BLaER1 (cell line): ENCODE measurements at regions not wholly inside any gene's neighbourhood (a gene's known extent, or its start where the extent isn't known, plus 50 kb on each side); places are given as distances from the start of the nearest gene placed in this dataset.

Experiments
- H3K27ac ChIP-seq: shearing (Covaris generic); formaldehyde crosslinking; 2 replicates; pipeline ENCODE4 v1.8.1; 2022
- H3K27me3 ChIP-seq: shearing (Covaris generic); formaldehyde crosslinking; 2 replicates; pipeline ENCODE4 v1.8.1; 2022
- H3K36me3 ChIP-seq: shearing (Covaris generic); formaldehyde crosslinking; 2 replicates; pipeline ENCODE4 v1.8.1; 2022
- H3K4me1 ChIP-seq: shearing (Covaris generic); formaldehyde crosslinking; 2 replicates; pipeline ENCODE4 v1.8.1; 2022
- H3K4me2 ChIP-seq: shearing (Covaris generic); formaldehyde crosslinking; 2 replicates; pipeline ENCODE4 v1.8.1; 2022
- H3K4me3 ChIP-seq: shearing (Covaris generic); formaldehyde crosslinking; 2 replicates; pipeline ENCODE4 v1.8.1; 2022
- H3K9ac ChIP-seq: shearing (Covaris generic); formaldehyde crosslinking; 2 replicates; pipeline ENCODE4 v1.8.1; 2022
- H3K9me3 ChIP-seq: shearing (Covaris generic); formaldehyde crosslinking; 2 replicates; pipeline ENCODE4 v1.8.1; 2022
- H4K20me1 ChIP-seq: shearing (Covaris generic); formaldehyde crosslinking; 2 replicates; pipeline ENCODE4 v1.8.1; 2022
- Cebpa-rat ChIP-seq: shearing (Covaris generic); IDR thresholded peaks from 2 replicates; pipeline ENCODE4 v1.8.1; 2022

DNA sequence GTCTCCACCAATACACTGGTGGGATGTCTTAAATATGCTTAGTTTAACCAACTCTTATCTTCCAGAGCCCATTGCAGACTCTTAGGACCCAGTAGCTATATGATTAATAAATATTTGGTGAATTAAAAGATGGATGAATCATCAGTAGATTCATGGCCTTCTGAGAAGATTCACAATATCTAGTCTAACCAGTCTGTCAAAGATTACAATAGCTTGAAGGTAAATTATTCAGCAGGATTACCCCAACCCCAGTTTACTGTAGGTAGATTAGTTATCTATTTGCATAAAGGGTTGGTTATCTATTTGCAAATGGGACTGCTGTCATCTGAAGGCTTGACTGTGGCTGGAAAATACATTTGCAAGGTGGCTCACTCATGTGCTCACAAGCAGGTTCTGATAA, 239.4 kb upstream of the THRB start:
- Histone ChIP-seq H3K4me3 (no peak overlapping the region), H3K9ac (no peak overlapping the region), H3K27ac (no peak overlapping the region), H3K4me1 (no peaks in the 10 kb centered on the region), H3K4me2 (no peak overlapping the region), H3K27me3 (no peaks in the 10 kb centered on the region), H3K36me3 (no peaks in the 10 kb centered on the region), H3K9me3 (peaks cover 6% of the 10 kb centered on the region; the same call in 1 of the 2 replicates), H4K20me1 (no peaks in the 10 kb centered on the region)
- no peak for TF ChIP-seq Cebpa-rat

DNA sequence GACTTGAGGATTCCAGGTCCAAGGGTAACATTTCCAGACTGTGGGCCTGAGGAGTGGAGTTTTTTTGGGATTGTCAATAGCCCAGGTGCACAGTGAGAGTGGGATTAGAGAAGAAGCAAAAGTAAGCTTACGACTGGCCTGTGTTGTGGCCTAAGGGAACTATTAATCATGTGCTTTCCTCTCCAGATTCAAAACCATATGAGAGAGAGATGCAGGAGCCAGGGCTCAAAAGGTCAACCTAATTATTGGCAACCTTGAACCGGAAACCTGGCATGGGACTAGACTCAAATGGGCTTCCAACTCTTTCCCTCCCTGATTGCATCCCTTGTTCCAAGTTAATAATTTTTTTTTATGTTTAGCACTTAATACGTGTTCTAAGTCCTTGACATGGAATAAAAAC, 242.1 kb upstream of the THRB start:
- Histone ChIP-seq H3K4me1 (no peaks in the 10 kb centered on the region), H3K9me3 (peaks cover 6% of the 10 kb centered on the region; the same call in 1 of the 2 replicates), H3K9ac (no peak overlapping the region), H3K4me2 (no peak overlapping the region), H3K4me3 (no peak overlapping the region), H4K20me1 (no peaks in the 10 kb centered on the region), H3K27me3 (no peaks in the 10 kb centered on the region), H3K36me3 (no peaks in the 10 kb centered on the region), H3K27ac (no peak overlapping the region)
- TF ChIP-seq Cebpa-rat = no peak

DNA sequence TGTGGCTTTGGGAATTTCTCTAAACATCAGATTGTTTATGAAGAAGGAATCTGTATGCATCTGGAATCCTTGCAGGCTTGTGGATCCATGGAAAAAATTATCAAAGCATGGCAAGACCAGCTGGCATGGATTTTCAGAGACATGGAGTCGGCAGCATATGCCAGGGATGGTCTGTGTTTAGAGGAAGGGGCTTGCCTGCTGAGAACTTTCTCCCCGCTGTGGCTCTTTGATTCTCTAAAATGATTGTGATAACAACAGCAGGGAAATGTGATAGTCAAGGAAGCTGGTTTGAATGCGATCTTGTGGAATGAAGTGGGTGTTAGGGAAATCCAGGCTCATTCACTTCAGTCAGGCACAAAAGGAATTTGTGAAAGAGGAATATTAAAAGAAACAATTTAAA, 245.7 kb upstream of the THRB start:
- no peaks in the 10 kb centered on the region for H3K27me3 ChIP-seq
- H4K20me1 ChIP-seq = no peaks in the 10 kb centered on the region
- no peak for TF ChIP-seq Cebpa-rat
- H3K4me3 ChIP-seq = no peak overlapping the region
- H3K4me1 ChIP-seq = no peaks in the 10 kb centered on the region
- no peak overlapping the region for H3K27ac ChIP-seq
- H3K4me2 ChIP-seq = no peak overlapping the region
- H3K36me3 ChIP-seq = no peaks in the 10 kb centered on the region
- no peak overlapping the region for H3K9ac ChIP-seq
- no peaks in the 10 kb centered on the region for H3K9me3 ChIP-seq

DNA sequence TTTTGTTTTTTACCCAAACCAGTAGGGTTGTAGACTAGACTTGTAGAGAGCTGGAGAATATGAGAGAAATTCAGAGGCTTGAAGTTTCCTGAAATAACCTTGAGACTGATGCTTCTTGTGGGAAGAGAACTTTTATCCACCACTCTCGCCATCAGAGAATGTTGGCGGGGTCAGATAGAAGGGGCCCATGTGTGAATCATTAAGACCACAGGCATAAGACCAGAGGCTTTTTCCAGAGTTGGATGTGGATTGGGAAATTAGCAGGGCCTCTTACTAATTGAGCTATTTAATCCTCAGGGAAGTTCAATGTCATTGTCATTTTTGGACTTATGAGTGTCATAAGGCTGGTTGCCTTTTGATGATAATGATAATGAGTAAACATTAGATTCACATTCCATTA, 246.9 kb upstream of the THRB start:
- no peaks in the 10 kb centered on the region for H3K36me3 ChIP-seq
- H4K20me1 ChIP-seq = no peaks in the 10 kb centered on the region
- no peaks in the 10 kb centered on the region for H3K9me3 ChIP-seq
- no peak overlapping the region for H3K4me2 ChIP-seq
- no peaks in the 10 kb centered on the region for H3K4me1 ChIP-seq
- no peak overlapping the region for H3K9ac ChIP-seq
- no peak overlapping the region for H3K27ac ChIP-seq
- TF ChIP-seq Cebpa-rat = no peak
- no peak overlapping the region for H3K4me3 ChIP-seq
- H3K27me3 ChIP-seq = no peaks in the 10 kb centered on the region

DNA sequence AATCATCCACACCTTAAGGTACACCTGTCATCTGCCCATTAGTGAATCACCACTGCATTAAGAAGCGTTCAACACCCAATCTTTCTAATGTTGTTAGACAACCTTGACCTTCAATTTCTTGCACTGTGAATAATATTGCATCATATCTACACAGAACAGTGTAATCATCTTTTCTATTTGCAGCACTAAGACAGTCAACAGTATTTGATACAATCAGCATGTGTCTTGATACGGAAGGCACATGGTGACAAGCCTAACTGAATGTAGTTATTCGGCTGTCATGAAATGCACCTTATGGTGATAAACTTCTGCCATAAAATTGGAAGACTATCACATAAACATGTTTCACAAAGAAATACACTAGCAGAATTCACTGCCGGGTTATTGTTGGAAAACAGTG, 253.9 kb upstream of the THRB start:
- peak; percentile 56; the same call in 1 of the 2 replicates for TF ChIP-seq Cebpa-rat
- Histone ChIP-seq H3K27me3 (no peaks in the 10 kb centered on the region), H3K4me1 (no peaks in the 10 kb centered on the region), H3K4me2 (no peak overlapping the region), H3K9ac (no peak overlapping the region), H3K27ac (no peak overlapping the region), H3K36me3 (no peaks in the 10 kb centered on the region), H4K20me1 (no peaks in the 10 kb centered on the region), H3K4me3 (no peak overlapping the region), H3K9me3 (no peaks in the 10 kb centered on the region)

DNA sequence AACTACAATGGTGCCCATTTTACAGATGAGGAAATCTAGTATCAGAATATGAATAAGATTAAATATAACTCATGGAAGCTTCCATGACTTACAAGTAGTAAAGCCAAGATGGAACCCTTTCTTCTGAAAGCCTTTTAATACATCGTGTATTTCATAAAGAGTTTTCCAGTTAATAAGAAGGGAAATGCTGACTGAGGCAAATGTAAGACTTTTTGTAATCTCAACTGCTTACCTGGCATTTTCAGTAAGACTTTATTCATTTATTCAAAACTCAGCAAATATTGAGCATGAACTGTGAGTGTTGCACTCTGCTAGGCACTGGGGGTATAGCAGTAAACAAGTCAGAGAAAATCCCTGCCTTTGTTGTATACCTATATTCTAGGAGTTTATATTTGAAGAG, 256.4 kb upstream of the THRB start:
- Histone ChIP-seq H3K27me3 (no peaks in the 10 kb centered on the region), H3K4me3 (no peak overlapping the region), H3K9me3 (no peaks in the 10 kb centered on the region), H3K4me2 (no peak overlapping the region), H3K4me1 (no peaks in the 10 kb centered on the region), H3K9ac (no peak overlapping the region), H4K20me1 (no peaks in the 10 kb centered on the region), H3K27ac (no peak overlapping the region), H3K36me3 (no peaks in the 10 kb centered on the region)
- no peak for TF ChIP-seq Cebpa-rat

DNA sequence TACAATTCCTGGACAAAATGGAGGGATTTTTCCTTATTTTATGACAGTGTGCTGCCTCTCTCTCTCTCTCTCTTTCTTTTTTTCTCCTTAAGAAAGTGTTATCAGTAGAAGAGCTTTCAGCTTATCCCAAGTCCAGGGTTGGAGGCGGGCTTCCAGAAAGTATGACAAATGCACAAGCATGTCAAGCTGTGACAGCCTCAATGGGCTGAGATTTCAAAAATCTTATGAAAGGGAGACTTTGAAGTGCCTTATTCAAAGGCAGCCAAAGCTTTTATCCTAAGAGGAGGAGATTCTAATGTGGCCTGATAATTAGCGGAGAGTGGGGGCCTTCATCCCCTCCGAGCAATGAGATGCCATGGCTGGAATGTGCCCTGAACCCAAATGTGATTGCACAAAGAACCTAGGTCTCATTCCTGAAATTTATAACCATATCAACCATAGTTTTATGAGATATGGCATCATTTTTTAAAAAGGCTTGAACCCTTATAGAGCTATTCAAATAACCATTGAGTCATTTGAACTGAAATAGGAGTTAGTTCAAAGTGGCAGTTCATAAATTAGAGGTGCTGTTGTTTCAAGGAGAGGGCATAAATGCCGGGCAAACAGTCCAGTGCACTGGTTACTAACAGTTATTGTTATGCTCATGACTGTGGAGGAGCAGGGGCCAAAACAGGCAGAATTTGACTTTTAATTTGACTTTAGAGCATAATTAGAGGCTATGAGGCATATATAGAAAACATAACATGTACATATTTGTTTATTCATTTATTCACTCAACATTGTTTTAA, 261.6 kb upstream of the THRB start:
- H3K36me3 ChIP-seq = no peaks in the 10 kb centered on the region
- no peaks in the 10 kb centered on the region for H3K27me3 ChIP-seq
- no peak overlapping the region for H3K4me2 ChIP-seq
- TF ChIP-seq Cebpa-rat = no peak
- H3K9me3 ChIP-seq = no peaks in the 10 kb centered on the region
- no peak overlapping the region for H3K9ac ChIP-seq
- no peaks in the 10 kb centered on the region for H4K20me1 ChIP-seq
- no peak overlapping the region for H3K4me3 ChIP-seq
- H3K4me1 ChIP-seq = peaks cover 13% of the 10 kb centered on the region
- H3K27ac ChIP-seq = no peak overlapping the region

DNA sequence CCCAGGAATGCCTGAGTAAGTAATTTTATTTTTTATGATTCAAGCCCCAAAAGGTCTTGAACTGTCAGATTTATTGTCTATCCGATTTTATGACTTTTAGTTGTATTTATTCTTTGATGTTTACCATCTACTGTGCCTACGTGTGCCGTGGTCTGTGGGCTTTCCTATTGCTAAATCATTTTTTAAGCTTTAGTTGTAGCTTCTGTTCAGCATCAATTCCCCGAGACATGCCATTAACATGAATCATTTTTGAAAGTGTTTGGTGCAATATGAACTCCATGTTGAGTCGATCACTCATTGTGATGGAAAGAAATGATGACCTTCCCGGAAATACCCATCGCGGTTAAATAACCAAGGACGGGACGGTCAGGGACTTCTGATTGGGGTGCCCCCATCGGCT, 268.7 kb upstream of the THRB start:
- Histone ChIP-seq H4K20me1 (no peaks in the 10 kb centered on the region), H3K4me2 (no peak overlapping the region), H3K27me3 (no peaks in the 10 kb centered on the region), H3K27ac (no peak overlapping the region), H3K4me3 (no peak overlapping the region), H3K9ac (no peak overlapping the region), H3K9me3 (no peaks in the 10 kb centered on the region), H3K4me1 (peaks cover 13% of the 10 kb centered on the region), H3K36me3 (no peaks in the 10 kb centered on the region)
- no peak for TF ChIP-seq Cebpa-rat

DNA sequence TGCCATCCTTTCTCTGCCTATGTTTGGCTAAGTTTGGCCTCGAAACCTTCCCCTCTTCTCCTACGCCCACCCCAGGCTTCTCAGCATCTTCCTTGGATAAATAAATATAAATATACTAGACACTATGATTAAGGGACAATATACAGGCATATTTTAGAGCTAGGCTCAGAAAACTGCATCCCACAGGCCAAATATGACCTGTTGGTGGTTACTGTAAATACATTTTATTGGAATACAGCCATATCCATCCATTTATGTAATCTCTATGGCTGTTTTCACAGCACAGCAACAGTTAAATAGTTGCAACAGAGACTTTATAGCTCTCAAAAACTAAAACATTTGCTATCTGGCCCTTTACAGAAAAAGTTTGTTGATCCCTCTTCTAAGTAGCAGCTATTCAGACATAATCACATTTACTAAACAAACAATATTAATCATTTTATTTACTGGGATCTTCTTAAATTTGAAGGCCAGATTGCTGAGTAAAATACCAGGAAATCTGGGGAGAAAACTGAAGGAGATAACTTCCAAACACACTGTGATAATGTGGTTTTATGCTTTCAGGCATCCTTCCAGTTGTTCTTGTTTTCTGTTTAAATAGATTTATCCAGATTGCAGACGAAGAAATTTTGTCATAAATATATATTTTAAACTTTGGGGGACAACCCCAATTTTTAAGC, 269.7 kb upstream of the THRB start:
- Histone ChIP-seq H3K4me2 (no peak overlapping the region), H3K4me3 (no peak overlapping the region), H3K27ac (no peak overlapping the region), H3K36me3 (no peaks in the 10 kb centered on the region), H3K27me3 (no peaks in the 10 kb centered on the region), H3K4me1 (peaks cover 12% of the 10 kb centered on the region), H4K20me1 (no peaks in the 10 kb centered on the region), H3K9ac (no peak overlapping the region), H3K9me3 (no peaks in the 10 kb centered on the region)
- no peak for TF ChIP-seq Cebpa-rat

DNA sequence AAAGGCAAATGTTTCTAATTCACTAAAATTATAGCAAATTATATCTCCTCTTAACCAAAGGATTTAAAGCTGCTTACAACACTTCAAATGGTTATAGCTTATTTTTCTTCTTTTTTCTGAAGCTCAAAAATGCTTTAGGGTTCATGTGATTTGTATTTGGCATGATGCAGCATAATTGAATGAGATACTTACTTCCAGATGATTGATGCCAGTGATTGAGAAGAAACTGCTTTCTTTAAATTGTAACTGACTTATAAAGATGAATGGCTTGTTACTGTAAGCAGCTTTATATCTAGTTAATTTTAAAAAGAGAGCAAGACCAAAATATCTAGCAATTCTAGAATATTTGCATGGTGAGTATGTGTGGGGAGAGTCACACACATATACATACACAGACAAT, 270.7 kb upstream of the THRB start:
- no peaks in the 10 kb centered on the region for H3K36me3 ChIP-seq
- H3K4me3 ChIP-seq = no peak overlapping the region
- H3K27me3 ChIP-seq = no peaks in the 10 kb centered on the region
- no peak overlapping the region for H3K9ac ChIP-seq
- no peak overlapping the region for H3K4me2 ChIP-seq
- H4K20me1 ChIP-seq = no peaks in the 10 kb centered on the region
- no peak for TF ChIP-seq Cebpa-rat
- H3K9me3 ChIP-seq = no peaks in the 10 kb centered on the region
- peaks cover 1% of the 10 kb centered on the region; the same call in 1 of the 2 replicates for H3K4me1 ChIP-seq
- no peak overlapping the region for H3K27ac ChIP-seq
